Activated CD8-positive, alpha-beta T cell treated with anti-CD3 and anti-CD28 coated beads for 36 hours (primary cell): ENCODE measurements at regions not wholly inside any gene's neighbourhood (a gene's known extent, or its start where the extent isn't known, plus 50 kb on each side); places are given as distances from the start of the nearest gene placed in this dataset.

Experiments used
- ATAC-seq: fragments of 200-7000 bp; cut with Tn5 transposase; one replicate; pipeline ENCODE4 v1.10.0; 2021; ENCODE audit warnings: mild to moderate bottlenecking, moderate library complexity
- CTCF ChIA-PET: fragments of 350-600 bp; sonication (Branson Sonifier 250); formaldehyde crosslinking; loops from one replicate; lab custom pipeline; 2021; ENCODE audit warnings: antibody characterized with exemption; lab: Charles Lee
- POLR2A ChIA-PET: fragments of 350-600 bp; sonication (Branson Sonifier 250); formaldehyde crosslinking; loops from one replicate; lab custom pipeline; 2021; ENCODE audit warnings: antibody characterized with exemption; lab: Charles Lee
- DNase-seq: peaks from one replicate; pipeline ENCODE4 v3.0.0-alpha.2; 2020
- H3K27ac Mint-ChIP-seq: one replicate; pipeline ENCODE4 v1.8.0; 2021; ENCODE audit warnings: mild to moderate bottlenecking, mixed read lengths
- H3K27me3 Mint-ChIP-seq: one replicate; pipeline ENCODE4 v1.8.0; 2021; ENCODE audit warnings: mixed read lengths
- H3K36me3 Mint-ChIP-seq: one replicate; pipeline ENCODE4 v1.8.0; 2021; ENCODE audit warnings: low read depth, mixed read lengths
- H3K4me1 Mint-ChIP-seq: one replicate; pipeline ENCODE4 v1.8.0; 2021; ENCODE audit warnings: low read depth, mixed read lengths
- H3K4me3 Mint-ChIP-seq: one replicate; pipeline ENCODE4 v1.8.0; 2021; ENCODE audit warnings: mild to moderate bottlenecking, moderate library complexity, mixed read lengths
- H3K9me3 Mint-ChIP-seq: one replicate; pipeline ENCODE4 v1.8.0; 2021; ENCODE audit warnings: mixed read lengths
- CTCF ChIP-seq: fragments of 200-600 bp; IDR thresholded peaks from one replicate; pipeline ENCODE4 v1.8.0; 2022; ENCODE audit warnings: antibody characterized with exemption, mild to moderate bottlenecking
- intact Hi-C: fragments of 100-400 bp; cut with micrococcal nuclease; formaldehyde crosslinking; loops from one replicate; pipeline ENCODE4 v1.10.0; 2022

- Mint-ChIP-seq H3K36me3 (no peaks in the 10 kb centered on the region), H3K27me3 (peaks cover 38% of the 10 kb centered on the region), H3K27ac (no peak overlapping the region), H3K9me3 (no peaks in the 10 kb centered on the region), H3K4me1 (no peaks in the 10 kb centered on the region), H3K4me3 (no peak overlapping the region)
- no peak for DNase-seq
- intact Hi-C loops = no loop called here
- no peak for TF ChIP-seq CTCF
- CTCF ChIA-PET = no interaction called here
- no peak for ATAC-seq
- POLR2A ChIA-PET = no interaction called here
These were observed 133.0 kb upstream of the PRR20G start for GRCh38 chr3:127420829-127421228.

- TF ChIP-seq CTCF = no peak
- no peak for ATAC-seq
These were observed 132.1 kb upstream of the PRR20G start for GRCh38 chr3:127419641-127420553.

GRCh38 chr3:127419182-127419581 is 131.3 kb upstream of the PRR20G start:
- CTCF ChIA-PET = no interaction called here
- intact Hi-C loops = no loop called here
- Mint-ChIP-seq H3K9me3 (no peaks in the 10 kb centered on the region), H3K27ac (no peak overlapping the region), H3K27me3 (peaks cover 41% of the 10 kb centered on the region), H3K4me3 (no peak overlapping the region), H3K36me3 (no peaks in the 10 kb centered on the region), H3K4me1 (no peaks in the 10 kb centered on the region)
- POLR2A ChIA-PET = no interaction called here
- TF ChIP-seq CTCF = no peak
- DNase-seq (no peak), ATAC-seq (no peak)

More at GRCh38 chr3:127419641-127420553, 132.1 kb upstream of the PRR20G start:
- intact Hi-C loops = no loop called here
- peaks cover 43% of the 10 kb centered on the region for H3K27me3 Mint-ChIP-seq
- H3K9me3 Mint-ChIP-seq = no peaks in the 10 kb centered on the region
- H3K36me3 Mint-ChIP-seq = no peaks in the 10 kb centered on the region
- H3K4me1 Mint-ChIP-seq = no peaks in the 10 kb centered on the region
- POLR2A ChIA-PET = no interaction called here
- DNase-seq = no peak
- H3K27ac Mint-ChIP-seq = no peak overlapping the region
- CTCF ChIA-PET = no interaction called here
- no peak overlapping the region for H3K4me3 Mint-ChIP-seq

- ChIA-PET POLR2A (no interaction called here), CTCF (no interaction called here)
- H3K36me3 Mint-ChIP-seq = no peaks in the 10 kb centered on the region
- H3K4me3 Mint-ChIP-seq = no peak overlapping the region
- H3K27ac Mint-ChIP-seq = no peak overlapping the region
- ATAC-seq = peak; percentile 39
- intact Hi-C loops = no loop called here
- DNase-seq = no peak
- peaks cover 42% of the 10 kb centered on the region for H3K27me3 Mint-ChIP-seq
- H3K4me1 Mint-ChIP-seq = no peaks in the 10 kb centered on the region
- H3K9me3 Mint-ChIP-seq = no peaks in the 10 kb centered on the region
- no peak for TF ChIP-seq CTCF
These were observed 130.8 kb upstream of the PRR20G start for GRCh38 chr3:127418560-127419147.
